ENCODE measurements at regions not wholly inside any gene's neighbourhood (a gene's known extent, or its start where the extent isn't known, plus 50 kb on each side); places are given as distances from the start of the nearest gene placed in this dataset.
"Not testable (repeated sequence)": the region's sequence is repeated elsewhere in the genome, so short reads cannot be mapped to it uniquely, and the experiment has no call there.

- no peak overlapping the region for H3K4me3 ChIP-seq
- no peaks in the 10 kb centered on the region for H3K36me3 ChIP-seq
- H3K27me3 ChIP-seq (replicated peaks; ENCODE audit: insufficient read depth): no peaks in the 10 kb centered on the region
- peaks cover 0 to 5% of the 10 kb centered on the region in 2 donors for H3K4me1 ChIP-seq (ENCODE audit: control insufficient read depth in 1 of 2, low read depth in 2 of 2)
- ATAC-seq (ENCODE audit: insufficient number of reproducible peaks, low FRiP score, low read depth) (no peak), DNase-seq (ENCODE audit: low spot score) (no peak)
- H3K27ac ChIP-seq: no peak overlapping the region
- no peak for TF ChIP-seq CTCF (IDR thresholded peaks at IDR 0.05)
- no peaks in the 10 kb centered on the region for H3K9me3 ChIP-seq
Observed at GRCh38 chr4:11650801-11651596, 222.3 kb upstream of the HS3ST1 start.

- H3K36me3 ChIP-seq: no peaks in the 10 kb centered on the region
- H3K9me3 ChIP-seq: no peaks in the 10 kb centered on the region
- TF ChIP-seq CTCF (IDR thresholded peaks at IDR 0.05): no peak
- no peaks in the 10 kb centered on the region for H3K27me3 ChIP-seq (replicated peaks; ENCODE audit: insufficient read depth)
- peaks cover 0 to 5% of the 10 kb centered on the region in 2 donors for H3K4me1 ChIP-seq (ENCODE audit: control insufficient read depth in 1 of 2, low read depth in 2 of 2)
- H3K27ac ChIP-seq: no peak overlapping the region
- DNase-seq (ENCODE audit: low spot score): no peak
- H3K4me3 ChIP-seq: no peak overlapping the region
- no peak for ATAC-seq (ENCODE audit: insufficient number of reproducible peaks, low FRiP score, low read depth)
Observed at GRCh38 chr4:11647433-11647832, 218.7 kb upstream of the HS3ST1 start.

- not testable (repeated sequence) for H3K36me3 ChIP-seq; ATAC-seq (ENCODE audit: insufficient number of reproducible peaks, low FRiP score, low read depth); H3K4me1 ChIP-seq (ENCODE audit: control insufficient read depth in 1 of 2, low read depth in 2 of 2); DNase-seq (ENCODE audit: low spot score); H3K4me3 ChIP-seq; H3K27me3 ChIP-seq (replicated peaks; ENCODE audit: insufficient read depth); H3K9me3 ChIP-seq; H3K27ac ChIP-seq
Observed at GRCh38 chr4:11643081-11643480, 214.4 kb upstream of the HS3ST1 start.

GRCh38 chr4:11640584-11640983 lies 211.9 kb upstream of the HS3ST1 start:
- no peaks in the 10 kb centered on the region for H3K4me1 ChIP-seq (ENCODE audit: control insufficient read depth in 1 of 2, low read depth in 2 of 2)
- TF ChIP-seq CTCF (IDR thresholded peaks at IDR 0.05): no peak
- DNase-seq (ENCODE audit: low spot score) (no peak), ATAC-seq (ENCODE audit: insufficient number of reproducible peaks, low FRiP score, low read depth) (no peak)
- H3K4me3 ChIP-seq: no peak overlapping the region
- H3K27me3 ChIP-seq (replicated peaks; ENCODE audit: insufficient read depth): no peaks in the 10 kb centered on the region
- no peaks in the 10 kb centered on the region for H3K36me3 ChIP-seq
- H3K27ac ChIP-seq: no peak overlapping the region
- no peaks in the 10 kb centered on the region for H3K9me3 ChIP-seq

GRCh38 chr4:11636551-11636950 lies 207.9 kb upstream of the HS3ST1 start:
- Histone ChIP-seq H3K36me3 (no peaks in the 10 kb centered on the region), H3K4me1 (ENCODE audit: control insufficient read depth in 1 of 2, low read depth in 2 of 2) (no peaks in the 10 kb centered on the region), H3K27ac (no peak overlapping the region), H3K9me3 (no peaks in the 10 kb centered on the region), H3K4me3 (no peak overlapping the region), H3K27me3 (replicated peaks; ENCODE audit: insufficient read depth) (no peaks in the 10 kb centered on the region)
- ATAC-seq (ENCODE audit: insufficient number of reproducible peaks, low FRiP score, low read depth): no peak
- no peak for TF ChIP-seq CTCF (IDR thresholded peaks at IDR 0.05)
- no peak for DNase-seq (ENCODE audit: low spot score)

- DNase-seq (ENCODE audit: low spot score) (no peak), ATAC-seq (ENCODE audit: insufficient number of reproducible peaks, low FRiP score, low read depth) (no peak)
- H3K9me3 ChIP-seq: no peaks in the 10 kb centered on the region
- no peak overlapping the region for H3K27ac ChIP-seq
- no peaks in the 10 kb centered on the region for H3K36me3 ChIP-seq
- no peak overlapping the region for H3K4me3 ChIP-seq
- H3K27me3 ChIP-seq (replicated peaks; ENCODE audit: insufficient read depth): no peaks in the 10 kb centered on the region
- TF ChIP-seq CTCF (IDR thresholded peaks at IDR 0.05): no peak
- no peaks in the 10 kb centered on the region for H3K4me1 ChIP-seq (ENCODE audit: control insufficient read depth in 1 of 2, low read depth in 2 of 2)
Observed at GRCh38 chr4:11636031-11636430, 207.3 kb upstream of the HS3ST1 start.
